GM23338 (cell line): ENCODE measurements at regions not wholly inside any gene's neighbourhood (a gene's known extent, or its start where the extent isn't known, plus 50 kb on each side); places are given as distances from the start of the nearest gene placed in this dataset.

Experiments
- ATAC-seq: fragments of 200-7000 bp; cut with Tn5 transposase; 3 replicates; pipeline ENCODE4 v1.9.1; 2020
- DNase-seq: peaks from one replicate; pipeline ENCODE4 v3.0.0-alpha.2; 2015; ENCODE audit warnings: low spot score
- H2AFZ ChIP-seq: fragments of 200-600 bp; sonication (generic); 2 replicates; pipeline ENCODE4 v1.8.0; 2016; ENCODE audit warnings: antibody characterized with exemption, mild to moderate bottlenecking, moderate library complexity
- H3F3A ChIP-seq: fragments of 200-600 bp; sonication (generic); replicated peaks from 2 replicates; pipeline ENCODE4 v1.8.0; 2017; ENCODE audit warnings: antibody characterized with exemption, mixed run types, low read depth
- H3K27ac ChIP-seq: fragments of 200-600 bp; sonication (generic); 2 replicates; pipeline ENCODE4 v1.6.1; 2016; ENCODE audit warnings: low read depth
- H3K27me3 ChIP-seq: fragments of 200-600 bp; sonication (generic); 2 replicates; pipeline ENCODE4 v1.8.0; 2016; ENCODE audit warnings: mild to moderate bottlenecking, mixed run types, moderate library complexity; ENCODE audit not compliant: insufficient read depth
- H3K36me3 ChIP-seq: fragments of 200-600 bp; sonication (generic); 2 replicates; pipeline ENCODE4 v1.8.0; 2016; ENCODE audit warnings: mild to moderate bottlenecking; ENCODE audit not compliant: insufficient read depth
- H3K4me1 ChIP-seq: fragments of 200-600 bp; sonication (generic); 2 replicates; pipeline ENCODE4 v1.8.0; 2016; ENCODE audit warnings: mild to moderate bottlenecking, moderate library complexity; ENCODE audit not compliant: insufficient read depth
- H3K4me2 ChIP-seq: fragments of 200-600 bp; sonication (generic); 2 replicates; pipeline ENCODE4 v1.7.1; 2017; ENCODE audit warnings: mixed run types
- H3K4me3 ChIP-seq: fragments of 200-600 bp; sonication (generic); 2 replicates; pipeline ENCODE4 v1.6.1; 2016; ENCODE audit warnings: mixed run types
- H3K79me2 ChIP-seq: fragments of 200-600 bp; sonication (generic); replicated peaks from 2 replicates; pipeline ENCODE4 v1.8.0; 2017; ENCODE audit warnings: mild to moderate bottlenecking; ENCODE audit not compliant: insufficient read depth
- H3K9me2 ChIP-seq: fragments of 200-600 bp; sonication (generic); 2 replicates; pipeline ENCODE4 v1.8.0; 2017; ENCODE audit not compliant: insufficient read depth
- H4K20me1 ChIP-seq: fragments of 200-600 bp; sonication (generic); replicated peaks from 2 replicates; pipeline ENCODE4 v1.8.0; 2017; ENCODE audit warnings: mild to moderate bottlenecking; ENCODE audit not compliant: insufficient read depth
- H3K27ac Mint-ChIP-seq: 2 replicates; pipeline ENCODE4 v1.8.0; 2020; ENCODE audit warnings: inconsistent platforms, mild to moderate bottlenecking, moderate library complexity, mixed read lengths
- H3K27me3 Mint-ChIP-seq: 3 replicates; pipeline ENCODE4 v1.8.0; 2022; ENCODE audit warnings: low read depth, mild to moderate bottlenecking, moderate library complexity, mixed read lengths, inconsistent platforms; ENCODE audit not compliant: insufficient read depth, poor library complexity
- H3K36me3 Mint-ChIP-seq: 3 replicates; pipeline ENCODE4 v1.8.0; 2021; ENCODE audit warnings: low read depth, mild to moderate bottlenecking, inconsistent platforms, moderate library complexity, mixed read lengths
- H3K4me1 Mint-ChIP-seq: 3 replicates; pipeline ENCODE4 v1.8.0; 2020; ENCODE audit warnings: mild to moderate bottlenecking, inconsistent platforms, mixed read lengths
- H3K4me3 Mint-ChIP-seq: 3 replicates; pipeline ENCODE4 v1.8.0; 2021; ENCODE audit warnings: moderate library complexity, mild to moderate bottlenecking, inconsistent platforms, mixed read lengths
- H3K9me3 Mint-ChIP-seq: 3 replicates; pipeline ENCODE4 v1.8.0; 2020; ENCODE audit warnings: moderate library complexity, mild to moderate bottlenecking, inconsistent platforms, mixed read lengths
- CREB1 ChIP-seq: fragments of 250-450 bp; sonication (Bioruptor Pico); IDR thresholded peaks from 2 replicates; pipeline ENCODE4 v1.5.0; 2020; ENCODE audit warnings: low read depth, mild to moderate bottlenecking, moderate library complexity
- EZH2 ChIP-seq: fragments of 200-600 bp; sonication (generic); IDR thresholded peaks from one replicate; pipeline ENCODE4 v1.8.0; 2017; ENCODE audit warnings: antibody characterized with exemption, mild to moderate bottlenecking, low read depth; ENCODE audit not compliant: unreplicated experiment
- EZH2phosphoT487 ChIP-seq: fragments of 200-600 bp; sonication (generic); IDR thresholded peaks from one replicate; pipeline ENCODE4 v1.8.1; 2018; ENCODE audit warnings: antibody characterized with exemption; ENCODE audit not compliant: unreplicated experiment
- JUNB ChIP-seq: IDR thresholded peaks from one replicate; pipeline ENCODE4 v1.6.1; 2016; ENCODE audit warnings: antibody characterized with exemption; ENCODE audit not compliant: unreplicated experiment
- NANOG ChIP-seq: IDR thresholded peaks from 2 replicates; pipeline ENCODE4 v1.6.1; 2016; ENCODE audit warnings: antibody characterized with exemption, borderline replicate concordance
- POLR2AphosphoS5 ChIP-seq: IDR thresholded peaks from 2 replicates; pipeline ENCODE4 v1.6.1; 2016; ENCODE audit warnings: antibody characterized with exemption, low read depth
- STAT1 ChIP-seq: IDR thresholded peaks from one replicate; pipeline ENCODE4 v1.6.1; 2016; ENCODE audit warnings: antibody characterized with exemption; ENCODE audit not compliant: unreplicated experiment
- ZNF114 ChIP-seq: fragments of 250-450 bp; sonication (Bioruptor Pico); IDR thresholded peaks from 2 replicates; pipeline ENCODE4 v1.5.0; 2020; ENCODE audit warnings: mild to moderate bottlenecking, moderate library complexity
- ZNF331 ChIP-seq: fragments of 250-450 bp; sonication (Bioruptor Pico); IDR thresholded peaks from 2 replicates; pipeline ENCODE4 v1.5.0; 2020; ENCODE audit warnings: low read depth, mild to moderate bottlenecking, moderate library complexity
- TF ChIP-seq, protein P1 (sequence below): fragments of 250-450 bp; sonication (Bioruptor Pico); IDR thresholded peaks from 2 replicates; pipeline ENCODE4 v1.5.0; 2020; ENCODE audit warnings: mild to moderate bottlenecking, moderate library complexity
- TF ChIP-seq, protein P2 (sequence below): IDR thresholded peaks from one replicate; pipeline ENCODE4 v1.6.1; 2018; ENCODE audit warnings: antibody characterized with exemption; ENCODE audit not compliant: unreplicated experiment
- TF ChIP-seq, protein P3 (sequence below), 2 experiments: fragments of 200-600 bp in 1 of 2; sonication (generic) in 1 of 2; conservative IDR thresholded peaks; 2 replicates each; pipeline versions ENCODE4 v1.5.1 to v1.6.1; 2016 to 2017; ENCODE audit warnings: antibody characterized with exemption in 2 of 2, low read depth in 2 of 2, mild to moderate bottlenecking in 2 of 2, moderate library complexity in 1 of 2
- TF ChIP-seq, protein P4 (sequence below): IDR thresholded peaks from 2 replicates; pipeline ENCODE4 v1.6.1; 2016; ENCODE audit warnings: antibody characterized with exemption

DNA sequence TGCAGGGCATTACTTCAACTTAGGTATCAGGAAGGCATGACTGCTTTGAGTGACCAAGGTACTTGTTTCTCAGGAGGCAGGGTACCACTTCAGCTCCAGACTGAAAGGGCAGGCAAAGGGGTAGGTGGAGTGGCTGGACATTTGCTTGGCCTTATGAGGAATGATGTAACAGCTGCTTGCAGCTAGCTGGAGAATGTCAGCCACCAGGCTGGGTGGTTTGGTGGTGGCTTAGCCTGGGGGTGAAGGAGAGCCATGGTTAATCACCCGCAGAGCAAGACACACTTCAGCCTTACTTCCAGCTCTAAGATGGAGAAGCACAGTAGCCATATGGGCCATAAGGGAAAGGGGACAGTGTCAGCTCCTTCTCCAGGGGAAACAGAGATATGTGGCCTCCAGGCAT, 146.1 kb downstream of the APIP start:
- Mint-ChIP-seq H3K27me3 (no peaks in the 10 kb centered on the region), H3K4me3 (no peak overlapping the region), H3K36me3 (peaks cover 8% of the 10 kb centered on the region), H3K27ac (no peak overlapping the region; the same call in 1 of the 2 replicates), H3K9me3 (peaks cover 12% of the 10 kb centered on the region), H3K4me1 (no peaks in the 10 kb centered on the region)
- no peak overlapping the region for H3K4me2 ChIP-seq
- TF ChIP-seq EZH2phosphoT487 = no peak
- no peak for TF ChIP-seq CREB1 (CRISPR knock-in tag)
- TF ChIP-seq, protein P1, sequence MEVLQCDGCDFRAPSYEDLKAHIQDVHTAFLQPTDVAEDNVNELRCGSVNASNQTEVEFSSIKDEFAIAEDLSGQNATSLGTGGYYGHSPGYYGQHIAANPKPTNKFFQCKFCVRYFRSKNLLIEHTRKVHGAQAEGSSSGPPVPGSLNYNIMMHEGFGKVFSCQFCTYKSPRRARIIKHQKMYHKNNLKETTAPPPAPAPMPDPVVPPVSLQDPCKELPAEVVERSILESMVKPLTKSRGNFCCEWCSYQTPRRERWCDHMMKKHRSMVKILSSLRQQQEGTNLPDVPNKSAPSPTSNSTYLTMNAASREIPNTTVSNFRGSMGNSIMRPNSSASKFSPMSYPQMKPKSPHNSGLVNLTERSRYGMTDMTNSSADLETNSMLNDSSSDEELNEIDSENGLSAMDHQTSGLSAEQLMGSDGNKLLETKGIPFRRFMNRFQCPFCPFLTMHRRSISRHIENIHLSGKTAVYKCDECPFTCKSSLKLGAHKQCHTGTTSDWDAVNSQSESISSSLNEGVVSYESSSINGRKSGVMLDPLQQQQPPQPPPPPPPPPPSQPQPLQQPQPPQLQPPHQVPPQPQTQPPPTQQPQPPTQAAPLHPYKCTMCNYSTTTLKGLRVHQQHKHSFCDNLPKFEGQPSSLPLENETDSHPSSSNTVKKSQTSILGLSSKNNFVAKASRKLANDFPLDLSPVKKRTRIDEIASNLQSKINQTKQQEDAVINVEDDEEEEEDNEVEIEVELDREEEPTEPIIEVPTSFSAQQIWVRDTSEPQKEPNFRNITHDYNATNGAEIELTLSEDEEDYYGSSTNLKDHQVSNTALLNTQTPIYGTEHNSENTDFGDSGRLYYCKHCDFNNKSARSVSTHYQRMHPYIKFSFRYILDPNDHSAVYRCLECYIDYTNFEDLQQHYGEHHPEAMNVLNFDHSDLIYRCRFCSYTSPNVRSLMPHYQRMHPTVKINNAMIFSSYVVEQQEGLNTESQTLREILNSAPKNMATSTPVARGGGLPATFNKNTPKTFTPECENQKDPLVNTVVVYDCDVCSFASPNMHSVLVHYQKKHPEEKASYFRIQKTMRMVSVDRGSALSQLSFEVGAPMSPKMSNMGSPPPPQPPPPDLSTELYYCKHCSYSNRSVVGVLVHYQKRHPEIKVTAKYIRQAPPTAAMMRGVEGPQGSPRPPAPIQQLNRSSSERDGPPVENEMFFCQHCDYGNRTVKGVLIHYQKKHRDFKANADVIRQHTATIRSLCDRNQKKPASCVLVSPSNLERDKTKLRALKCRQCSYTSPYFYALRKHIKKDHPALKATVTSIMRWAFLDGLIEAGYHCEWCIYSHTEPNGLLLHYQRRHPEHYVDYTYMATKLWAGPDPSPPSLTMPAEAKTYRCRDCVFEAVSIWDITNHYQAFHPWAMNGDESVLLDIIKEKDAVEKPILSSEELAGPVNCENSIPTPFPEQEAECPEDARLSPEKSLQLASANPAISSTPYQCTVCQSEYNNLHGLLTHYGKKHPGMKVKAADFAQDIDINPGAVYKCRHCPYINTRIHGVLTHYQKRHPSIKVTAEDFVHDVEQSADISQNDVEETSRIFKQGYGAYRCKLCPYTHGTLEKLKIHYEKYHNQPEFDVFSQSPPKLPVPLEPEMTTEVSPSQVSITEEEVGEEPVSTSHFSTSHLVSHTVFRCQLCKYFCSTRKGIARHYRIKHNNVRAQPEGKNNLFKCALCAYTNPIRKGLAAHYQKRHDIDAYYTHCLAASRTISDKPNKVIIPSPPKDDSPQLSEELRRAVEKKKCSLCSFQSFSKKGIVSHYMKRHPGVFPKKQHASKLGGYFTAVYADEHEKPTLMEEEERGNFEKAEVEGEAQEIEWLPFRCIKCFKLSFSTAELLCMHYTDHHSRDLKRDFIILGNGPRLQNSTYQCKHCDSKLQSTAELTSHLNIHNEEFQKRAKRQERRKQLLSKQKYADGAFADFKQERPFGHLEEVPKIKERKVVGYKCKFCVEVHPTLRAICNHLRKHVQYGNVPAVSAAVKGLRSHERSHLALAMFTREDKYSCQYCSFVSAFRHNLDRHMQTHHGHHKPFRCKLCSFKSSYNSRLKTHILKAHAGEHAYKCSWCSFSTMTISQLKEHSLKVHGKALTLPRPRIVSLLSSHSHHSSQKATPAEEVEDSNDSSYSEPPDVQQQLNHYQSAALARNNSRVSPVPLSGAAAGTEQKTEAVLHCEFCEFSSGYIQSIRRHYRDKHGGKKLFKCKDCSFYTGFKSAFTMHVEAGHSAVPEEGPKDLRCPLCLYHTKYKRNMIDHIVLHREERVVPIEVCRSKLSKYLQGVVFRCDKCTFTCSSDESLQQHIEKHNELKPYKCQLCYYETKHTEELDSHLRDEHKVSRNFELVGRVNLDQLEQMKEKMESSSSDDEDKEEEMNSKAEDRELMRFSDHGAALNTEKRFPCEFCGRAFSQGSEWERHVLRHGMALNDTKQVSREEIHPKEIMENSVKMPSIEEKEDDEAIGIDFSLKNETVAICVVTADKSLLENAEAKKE (CRISPR knock-in tag) = no peak
- TF ChIP-seq, protein P2, sequence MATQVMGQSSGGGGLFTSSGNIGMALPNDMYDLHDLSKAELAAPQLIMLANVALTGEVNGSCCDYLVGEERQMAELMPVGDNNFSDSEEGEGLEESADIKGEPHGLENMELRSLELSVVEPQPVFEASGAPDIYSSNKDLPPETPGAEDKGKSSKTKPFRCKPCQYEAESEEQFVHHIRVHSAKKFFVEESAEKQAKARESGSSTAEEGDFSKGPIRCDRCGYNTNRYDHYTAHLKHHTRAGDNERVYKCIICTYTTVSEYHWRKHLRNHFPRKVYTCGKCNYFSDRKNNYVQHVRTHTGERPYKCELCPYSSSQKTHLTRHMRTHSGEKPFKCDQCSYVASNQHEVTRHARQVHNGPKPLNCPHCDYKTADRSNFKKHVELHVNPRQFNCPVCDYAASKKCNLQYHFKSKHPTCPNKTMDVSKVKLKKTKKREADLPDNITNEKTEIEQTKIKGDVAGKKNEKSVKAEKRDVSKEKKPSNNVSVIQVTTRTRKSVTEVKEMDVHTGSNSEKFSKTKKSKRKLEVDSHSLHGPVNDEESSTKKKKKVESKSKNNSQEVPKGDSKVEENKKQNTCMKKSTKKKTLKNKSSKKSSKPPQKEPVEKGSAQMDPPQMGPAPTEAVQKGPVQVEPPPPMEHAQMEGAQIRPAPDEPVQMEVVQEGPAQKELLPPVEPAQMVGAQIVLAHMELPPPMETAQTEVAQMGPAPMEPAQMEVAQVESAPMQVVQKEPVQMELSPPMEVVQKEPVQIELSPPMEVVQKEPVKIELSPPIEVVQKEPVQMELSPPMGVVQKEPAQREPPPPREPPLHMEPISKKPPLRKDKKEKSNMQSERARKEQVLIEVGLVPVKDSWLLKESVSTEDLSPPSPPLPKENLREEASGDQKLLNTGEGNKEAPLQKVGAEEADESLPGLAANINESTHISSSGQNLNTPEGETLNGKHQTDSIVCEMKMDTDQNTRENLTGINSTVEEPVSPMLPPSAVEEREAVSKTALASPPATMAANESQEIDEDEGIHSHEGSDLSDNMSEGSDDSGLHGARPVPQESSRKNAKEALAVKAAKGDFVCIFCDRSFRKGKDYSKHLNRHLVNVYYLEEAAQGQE = no peak
- no peak for TF ChIP-seq EZH2
- TF ChIP-seq ZNF114 (CRISPR knock-in tag) = no peak
- TF ChIP-seq, protein P3, sequence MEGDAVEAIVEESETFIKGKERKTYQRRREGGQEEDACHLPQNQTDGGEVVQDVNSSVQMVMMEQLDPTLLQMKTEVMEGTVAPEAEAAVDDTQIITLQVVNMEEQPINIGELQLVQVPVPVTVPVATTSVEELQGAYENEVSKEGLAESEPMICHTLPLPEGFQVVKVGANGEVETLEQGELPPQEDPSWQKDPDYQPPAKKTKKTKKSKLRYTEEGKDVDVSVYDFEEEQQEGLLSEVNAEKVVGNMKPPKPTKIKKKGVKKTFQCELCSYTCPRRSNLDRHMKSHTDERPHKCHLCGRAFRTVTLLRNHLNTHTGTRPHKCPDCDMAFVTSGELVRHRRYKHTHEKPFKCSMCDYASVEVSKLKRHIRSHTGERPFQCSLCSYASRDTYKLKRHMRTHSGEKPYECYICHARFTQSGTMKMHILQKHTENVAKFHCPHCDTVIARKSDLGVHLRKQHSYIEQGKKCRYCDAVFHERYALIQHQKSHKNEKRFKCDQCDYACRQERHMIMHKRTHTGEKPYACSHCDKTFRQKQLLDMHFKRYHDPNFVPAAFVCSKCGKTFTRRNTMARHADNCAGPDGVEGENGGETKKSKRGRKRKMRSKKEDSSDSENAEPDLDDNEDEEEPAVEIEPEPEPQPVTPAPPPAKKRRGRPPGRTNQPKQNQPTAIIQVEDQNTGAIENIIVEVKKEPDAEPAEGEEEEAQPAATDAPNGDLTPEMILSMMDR (conservative IDR thresholded peaks at IDR 0.05; ENCODE audit: low read depth in 2 of 2) = no peak
- no peak for TF ChIP-seq ZNF331 (CRISPR knock-in tag)
- TF ChIP-seq POLR2AphosphoS5 = no peak
- TF ChIP-seq, protein P4, sequence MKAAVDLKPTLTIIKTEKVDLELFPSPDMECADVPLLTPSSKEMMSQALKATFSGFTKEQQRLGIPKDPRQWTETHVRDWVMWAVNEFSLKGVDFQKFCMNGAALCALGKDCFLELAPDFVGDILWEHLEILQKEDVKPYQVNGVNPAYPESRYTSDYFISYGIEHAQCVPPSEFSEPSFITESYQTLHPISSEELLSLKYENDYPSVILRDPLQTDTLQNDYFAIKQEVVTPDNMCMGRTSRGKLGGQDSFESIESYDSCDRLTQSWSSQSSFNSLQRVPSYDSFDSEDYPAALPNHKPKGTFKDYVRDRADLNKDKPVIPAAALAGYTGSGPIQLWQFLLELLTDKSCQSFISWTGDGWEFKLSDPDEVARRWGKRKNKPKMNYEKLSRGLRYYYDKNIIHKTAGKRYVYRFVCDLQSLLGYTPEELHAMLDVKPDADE = no peak
- TF ChIP-seq JUNB = no peak
- TF ChIP-seq NANOG = no peak
- TF ChIP-seq STAT1 = no peak
- H3K4me3 ChIP-seq = no peak overlapping the region
- no peaks in the 10 kb centered on the region for H3K9me2 ChIP-seq
- no peaks in the 10 kb centered on the region for H3K79me2 ChIP-seq
- no peak overlapping the region for H2AFZ ChIP-seq
- H3K27me3 ChIP-seq = no peaks in the 10 kb centered on the region
- no peaks in the 10 kb centered on the region for H4K20me1 ChIP-seq
- no peak overlapping the region for H3K27ac ChIP-seq
- H3F3A ChIP-seq = no peaks in the 10 kb centered on the region
- no peaks in the 10 kb centered on the region for H3K4me1 ChIP-seq
- ATAC-seq = no peak
- no peak for DNase-seq
- H3K36me3 ChIP-seq = no peaks in the 10 kb centered on the region
